Lower leg skin (tissue), 4 donors: ENCODE measurements at regions not wholly inside any gene's neighbourhood (a gene's known extent, or its start where the extent isn't known, plus 50 kb on each side); places are given as distances from the start of the nearest gene placed in this dataset.

ENCODE experiments used
- DNase-seq, 2 donors: peaks; one replicate each; pipeline ENCODE4 v3.0.0-alpha.2; 2019; ENCODE audit warnings: low spot score in 2 of 2
- H3K4me3 ChIP-seq: fragments of 200-600 bp; sonication (generic); 2 replicates; pipeline ENCODE4 v1.5.1; 2017; ENCODE audit warnings: mild to moderate bottlenecking, low read depth; ENCODE audit not compliant: poor library complexity, severe bottlenecking
- POLR2A ChIP-seq, 2 donors: fragments of 450-650 bp; IDR thresholded peaks; one replicate each; pipeline ENCODE4 v1.6.1; 2016 to 2017; ENCODE audit warnings: antibody characterized with exemption in 2 of 2, mild to moderate bottlenecking in 1 of 2, moderate library complexity in 1 of 2
- WGBS, 2 donors: methylation state at CpG; one replicate each; pipeline ENCODE4 v1.1.5; 2018; 5-methylcytosine and 5-hydroxymethylcytosine counted together
- intact Hi-C: fragments of 100-400 bp; cut with DNase I; formaldehyde crosslinking; loops from one replicate; pipeline ENCODE4 v1.15.0; 2023; ENCODE audit warnings: low total_unique reads
- TF ChIP-seq, protein P1 (sequence below), 3 donors: fragments of 450-650 bp; IDR thresholded peaks; one replicate each; pipeline ENCODE4 v1.5.1; 2016; ENCODE audit warnings: antibody characterized with exemption in 3 of 3, mild to moderate bottlenecking in 3 of 3, moderate library complexity in 2 of 3

DNA sequence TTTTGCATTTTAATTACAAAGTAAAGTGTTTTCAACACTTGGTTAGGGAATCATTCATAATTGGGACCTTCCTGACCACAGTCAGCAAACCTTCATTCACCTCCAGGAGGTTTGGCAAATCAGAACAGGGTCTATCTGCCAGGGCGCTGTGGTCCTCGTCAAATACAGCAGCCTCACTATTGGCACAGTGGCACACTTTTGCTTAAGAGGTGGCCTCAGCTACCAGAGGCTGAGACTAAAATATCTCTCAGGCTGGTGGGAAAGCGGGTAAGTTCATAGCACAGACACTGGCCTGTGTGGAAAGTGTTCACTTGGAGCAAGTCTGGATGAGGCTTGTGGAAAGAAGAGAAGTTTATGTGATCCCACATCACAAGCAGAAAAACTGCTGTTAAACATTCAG, 268.6 kb upstream of the DAPK1 start:
- intact Hi-C loops, result no loop called here
- no peak for DNase-seq
- no peak overlapping the region for H3K4me3 ChIP-seq
- WGBS, 2 donors, result 69 to 84% methylated on average over 3 of the region's 3 CpGs
- TF ChIP-seq POLR2A (IDR thresholded peaks at IDR 0.05), result no peak
- TF ChIP-seq, protein P1, sequence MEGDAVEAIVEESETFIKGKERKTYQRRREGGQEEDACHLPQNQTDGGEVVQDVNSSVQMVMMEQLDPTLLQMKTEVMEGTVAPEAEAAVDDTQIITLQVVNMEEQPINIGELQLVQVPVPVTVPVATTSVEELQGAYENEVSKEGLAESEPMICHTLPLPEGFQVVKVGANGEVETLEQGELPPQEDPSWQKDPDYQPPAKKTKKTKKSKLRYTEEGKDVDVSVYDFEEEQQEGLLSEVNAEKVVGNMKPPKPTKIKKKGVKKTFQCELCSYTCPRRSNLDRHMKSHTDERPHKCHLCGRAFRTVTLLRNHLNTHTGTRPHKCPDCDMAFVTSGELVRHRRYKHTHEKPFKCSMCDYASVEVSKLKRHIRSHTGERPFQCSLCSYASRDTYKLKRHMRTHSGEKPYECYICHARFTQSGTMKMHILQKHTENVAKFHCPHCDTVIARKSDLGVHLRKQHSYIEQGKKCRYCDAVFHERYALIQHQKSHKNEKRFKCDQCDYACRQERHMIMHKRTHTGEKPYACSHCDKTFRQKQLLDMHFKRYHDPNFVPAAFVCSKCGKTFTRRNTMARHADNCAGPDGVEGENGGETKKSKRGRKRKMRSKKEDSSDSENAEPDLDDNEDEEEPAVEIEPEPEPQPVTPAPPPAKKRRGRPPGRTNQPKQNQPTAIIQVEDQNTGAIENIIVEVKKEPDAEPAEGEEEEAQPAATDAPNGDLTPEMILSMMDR (IDR thresholded peaks at IDR 0.05), result no peak

DNA sequence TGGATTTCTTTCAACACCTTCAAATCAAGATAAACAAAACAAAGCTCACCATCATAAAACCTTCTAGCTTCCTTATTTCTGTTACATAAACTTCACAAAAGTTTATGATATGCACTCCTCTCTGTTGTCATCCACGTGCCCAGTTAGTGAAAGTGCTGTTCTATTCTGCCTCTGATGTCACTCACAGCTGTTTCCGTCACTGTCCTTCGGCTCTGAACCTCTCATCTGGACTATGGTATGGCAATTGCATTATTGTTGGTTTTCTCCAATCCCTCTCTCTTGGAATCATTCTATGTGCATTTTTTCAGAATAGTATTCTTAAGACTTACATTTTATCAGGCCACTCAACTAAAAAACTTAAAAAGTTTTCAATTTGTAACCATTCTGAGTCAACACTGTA, 264.2 kb upstream of the DAPK1 start:
- TF ChIP-seq POLR2A (IDR thresholded peaks at IDR 0.05), result no peak
- TF ChIP-seq, protein P1 (IDR thresholded peaks at IDR 0.05), result no peak
- H3K4me3 ChIP-seq, result no peak overlapping the region
- no peak for DNase-seq
- WGBS, 2 donors, result 85 to 89% methylated on average over 3 of the region's 3 CpGs
- intact Hi-C loops, result no loop called here

DNA sequence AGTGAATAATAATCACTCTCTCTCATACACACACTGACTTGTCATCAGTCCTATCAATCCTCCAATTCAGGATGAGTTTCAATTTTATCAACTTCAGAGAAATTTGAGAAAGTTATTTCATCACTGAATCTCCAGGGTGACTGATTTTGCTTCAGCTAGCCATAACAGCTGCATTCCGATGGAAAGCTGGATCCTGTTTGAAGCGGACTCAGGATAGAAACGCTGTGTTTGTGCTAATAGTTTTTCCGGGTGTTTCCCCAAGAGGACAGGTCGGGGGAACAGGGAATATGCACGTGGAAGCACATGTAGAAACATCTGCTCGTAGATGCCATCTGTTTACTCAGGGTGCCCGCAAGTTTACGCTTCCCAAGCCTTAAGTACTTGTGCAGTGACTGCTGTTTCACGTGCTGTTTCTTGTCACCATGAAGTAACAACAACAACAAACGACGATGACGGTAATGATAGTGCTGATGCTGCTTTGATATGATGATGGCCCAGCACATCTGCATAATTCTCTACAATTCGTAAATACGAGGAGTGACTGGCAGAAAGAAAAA, 263.7 kb upstream of the DAPK1 start:
- DNase-seq, result no peak
- WGBS, 2 donors, result 87 to 89% methylated on average over 15 of the region's 15 CpGs
- intact Hi-C loops, result no loop called here

DNA sequence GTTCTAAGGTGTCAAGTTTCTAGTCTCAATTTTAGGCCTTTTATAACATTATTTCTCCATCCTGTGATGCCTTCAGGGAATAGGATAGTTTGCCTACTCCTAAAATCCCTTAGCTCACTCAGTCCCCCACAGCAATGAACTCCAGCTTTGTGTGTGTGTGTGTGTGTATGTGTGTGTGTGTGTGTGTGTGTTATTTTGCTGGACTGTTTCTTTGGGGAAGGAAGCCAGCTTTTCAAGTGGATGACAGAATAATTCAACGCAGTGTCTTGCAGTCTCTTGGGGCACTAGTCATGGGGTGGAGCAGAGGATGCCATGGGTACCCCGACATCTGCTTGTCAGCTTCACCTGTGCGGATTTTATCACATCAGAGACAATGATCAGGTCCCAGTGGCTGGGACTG, 262.8 kb upstream of the DAPK1 start:
- WGBS, 2 donors, result 78 to 80% methylated on average over 3 of the region's 3 CpGs
- no peak for DNase-seq
- intact Hi-C loops, result no loop called here

More for the DNA sequence above, 263.7 kb upstream of the DAPK1 start:
- no peak for TF ChIP-seq POLR2A (IDR thresholded peaks at IDR 0.05)
- no peak overlapping the region for H3K4me3 ChIP-seq

DNA sequence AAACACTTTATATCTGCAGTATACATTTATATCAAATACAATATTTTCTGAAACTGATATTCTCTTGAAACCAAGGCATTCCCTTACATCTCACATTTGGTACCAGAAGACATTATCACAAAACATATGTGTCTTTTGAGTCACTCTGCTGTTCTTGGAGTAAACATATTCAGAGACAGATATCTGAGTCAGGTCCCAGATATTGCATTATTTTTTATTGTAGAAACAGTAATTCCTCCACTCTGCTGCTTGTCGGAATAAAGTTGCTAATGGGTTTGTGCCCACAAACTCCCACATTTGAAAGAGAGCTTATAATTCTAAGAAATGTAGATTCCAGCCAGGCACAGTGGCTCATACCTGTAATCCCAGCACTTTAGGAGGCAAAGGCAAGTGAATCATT, 261.1 kb upstream of the DAPK1 start:
- no peak overlapping the region for H3K4me3 ChIP-seq
- intact Hi-C loops, result no loop called here
- WGBS, 2 donors, result 0 to 71% methylated on average over 1 of the region's 1 CpG
- DNase-seq, result no peak
- TF ChIP-seq, protein P1 (IDR thresholded peaks at IDR 0.05), result no peak
- TF ChIP-seq POLR2A (IDR thresholded peaks at IDR 0.05), result no peak

More for the DNA sequence above, 262.8 kb upstream of the DAPK1 start:
- no peak overlapping the region for H3K4me3 ChIP-seq
- TF ChIP-seq POLR2A (IDR thresholded peaks at IDR 0.05), result no peak
- TF ChIP-seq, protein P1 (IDR thresholded peaks at IDR 0.05), result no peak

DNA sequence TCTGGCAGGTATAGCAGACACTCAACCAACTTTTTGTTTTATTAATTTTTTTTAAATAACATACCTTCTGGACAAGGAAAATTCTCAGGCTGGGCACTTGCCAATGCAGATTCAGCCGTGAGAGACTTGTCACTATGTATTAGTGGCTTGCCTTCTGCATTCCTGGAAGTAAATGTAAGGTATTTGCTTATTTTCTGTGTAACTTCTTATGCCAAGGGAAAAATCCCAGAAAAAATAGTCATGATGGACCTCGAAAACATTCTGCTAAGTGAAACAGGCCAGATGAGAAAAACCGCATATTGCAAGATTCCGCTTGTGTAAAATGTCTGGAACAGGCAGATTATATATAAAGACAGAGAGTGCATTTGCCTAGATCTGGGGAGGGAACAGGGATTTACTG, 260.3 kb upstream of the DAPK1 start:
- DNase-seq, result no peak
- intact Hi-C loops, result no loop called here
- no peak overlapping the region for H3K4me3 ChIP-seq
- TF ChIP-seq POLR2A (IDR thresholded peaks at IDR 0.05), result no peak
- TF ChIP-seq, protein P1 (IDR thresholded peaks at IDR 0.05), result no peak
- 75 to 85% methylated on average over 4 of the region's 4 CpGs for WGBS, 2 donors
